ENCODE measurements at regions not wholly inside any gene's neighbourhood (a gene's known extent, or its start where the extent isn't known, plus 50 kb on each side); places are given as distances from the start of the nearest gene placed in this dataset.

DNA sequence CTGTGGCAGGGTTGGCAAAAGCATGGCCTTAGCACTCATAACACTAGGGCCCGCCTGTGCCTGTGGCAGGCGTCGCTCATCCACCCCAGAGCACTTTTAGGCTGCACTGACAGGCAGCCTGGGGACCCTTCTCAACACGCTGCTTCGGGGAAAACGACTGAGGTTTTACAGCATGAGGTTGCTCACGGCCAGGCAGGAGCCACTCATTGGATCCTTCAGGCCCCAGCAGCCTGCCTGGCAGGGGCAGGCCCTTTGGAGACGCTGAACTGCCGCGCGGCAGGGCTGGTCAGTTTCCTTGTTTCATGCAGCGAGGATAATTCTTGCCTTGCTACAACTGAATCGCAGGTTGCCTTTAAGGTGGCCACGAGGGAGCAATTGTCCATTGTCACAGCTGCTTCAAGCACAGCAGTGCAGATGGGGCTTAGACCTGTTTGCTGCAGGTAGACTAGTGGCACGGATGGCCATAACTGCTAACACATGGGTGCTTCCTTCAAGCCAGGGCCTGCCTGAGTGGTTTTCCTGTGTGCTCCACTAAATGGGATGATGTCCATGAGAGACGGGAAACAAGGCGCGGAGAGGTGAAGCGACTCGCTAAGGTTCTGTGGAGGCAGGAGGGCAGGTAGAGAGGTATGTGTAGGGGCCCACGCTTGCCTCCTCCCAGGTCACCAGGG is 49.9 kb upstream of the HS6ST1 start:
- DNase-seq: no peak

- DNase-seq: no peak
These were observed 50.5 kb upstream of the HS6ST1 start for GRCh38 chr2:128369108-128369555.

- no peak for DNase-seq
These were observed 51.2 kb upstream of the HS6ST1 start for GRCh38 chr2:128369602-128370467.

DNA sequence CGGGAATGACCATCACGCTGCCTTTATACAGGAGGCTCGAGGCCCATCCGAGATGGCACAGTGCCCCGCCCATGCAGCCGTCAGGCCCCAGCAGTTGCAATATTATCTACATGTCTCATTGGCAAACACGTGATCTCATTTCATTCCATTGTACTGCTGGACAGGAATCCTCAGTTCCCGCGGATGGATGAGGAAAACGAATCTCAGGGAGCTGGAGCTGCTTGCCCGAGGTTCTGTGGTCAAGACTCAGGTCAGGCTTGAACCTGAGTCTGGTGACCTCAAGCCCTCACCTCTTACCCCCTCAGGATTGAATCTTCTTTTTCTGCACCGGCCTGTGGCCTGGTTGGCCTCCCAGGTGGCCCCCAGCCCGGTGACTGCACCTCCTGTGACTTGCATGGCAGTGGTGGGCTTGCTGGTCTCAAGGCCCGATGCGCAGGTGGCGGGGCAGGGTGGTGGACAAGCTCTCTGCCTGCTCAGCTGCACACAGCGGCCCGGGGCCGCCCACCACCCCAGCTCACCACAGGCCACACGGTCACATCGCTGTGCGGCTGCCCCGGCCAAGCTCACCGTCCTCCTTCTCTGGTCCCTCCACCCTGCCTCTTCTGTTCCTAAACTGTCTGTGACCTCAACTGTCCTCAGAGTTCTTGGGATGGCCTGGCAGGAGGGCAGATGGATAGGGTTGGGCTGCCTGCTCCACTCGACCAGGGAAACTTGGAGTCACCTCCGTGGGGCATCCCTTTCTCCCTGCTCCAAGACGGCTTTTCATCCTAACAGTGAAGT is 52.0 kb upstream of the HS6ST1 start:
- DNase-seq: no peak

- DNase-seq: no peak
These were observed 52.6 kb upstream of the HS6ST1 start for GRCh38 chr2:128371248-128371630.

- no peak for DNase-seq
These were observed 53.1 kb upstream of the HS6ST1 start for GRCh38 chr2:128371648-128372345.

GRCh38 chr2:128372621-128373341 is 54.1 kb upstream of the HS6ST1 start:
- no peak for DNase-seq

DNA sequence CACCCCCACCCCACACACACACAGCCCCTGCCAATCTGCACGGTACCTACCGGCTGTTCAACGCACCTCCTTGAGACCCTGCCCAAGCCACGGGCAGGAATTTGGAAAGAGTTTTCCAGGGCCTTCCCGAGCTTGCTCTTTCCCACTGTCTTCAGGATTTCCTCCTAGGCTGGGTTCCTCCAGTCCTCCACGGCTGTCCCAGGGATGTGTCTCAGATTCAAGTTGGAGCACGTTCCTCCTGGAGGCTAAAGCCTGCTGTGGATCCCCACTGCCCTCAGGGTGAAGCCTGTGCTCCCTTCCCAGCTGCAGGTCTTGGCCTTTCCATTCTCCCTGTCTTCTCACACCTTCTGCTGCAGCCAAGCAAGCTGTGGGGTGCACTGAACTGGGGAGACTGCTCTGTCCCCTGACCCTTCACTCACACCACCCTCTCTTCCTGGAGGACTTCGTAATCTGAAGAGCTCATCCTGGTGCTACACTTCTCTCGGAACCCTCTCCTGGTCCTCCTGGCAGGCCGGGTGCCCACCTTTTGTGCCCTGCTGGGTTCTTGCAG is 54.9 kb upstream of the HS6ST1 start:
- DNase-seq: no peak

- no peak for DNase-seq
These were observed 55.5 kb upstream of the HS6ST1 start for GRCh38 chr2:128374001-128374710.

DNA sequence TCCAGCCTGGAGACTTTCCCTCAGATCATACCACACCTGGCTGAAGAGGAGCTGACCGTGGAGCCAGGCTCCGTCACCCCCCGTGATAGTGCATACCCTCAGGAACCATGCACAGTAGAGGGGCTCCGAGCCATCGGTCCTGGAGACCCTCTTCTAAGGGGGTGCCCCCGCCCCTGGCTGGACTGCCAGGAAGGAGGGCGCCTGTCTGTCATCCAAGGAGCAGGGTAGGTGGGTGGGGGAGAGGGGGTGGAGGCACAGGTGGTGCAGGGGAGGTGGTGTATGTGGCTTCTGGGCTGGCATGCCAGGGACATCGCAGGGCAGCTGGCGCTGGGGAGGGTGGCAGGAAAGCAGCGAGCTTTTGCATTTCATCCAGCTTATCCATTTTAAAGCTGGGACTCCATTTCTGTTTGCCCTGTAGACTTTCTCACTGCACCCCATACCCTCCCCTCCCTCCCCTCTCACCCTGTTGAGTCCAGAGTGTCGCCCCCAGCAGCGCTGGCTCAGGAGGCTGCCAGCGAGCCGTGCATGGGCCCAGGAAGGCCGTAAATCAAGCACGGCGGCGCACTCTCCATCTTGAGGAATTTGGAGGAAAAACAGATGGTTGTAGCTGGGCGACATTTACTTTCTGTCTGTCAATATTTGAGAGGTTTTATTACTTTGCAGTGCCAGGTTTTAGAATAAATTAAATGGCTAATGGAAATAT is 56.2 kb upstream of the HS6ST1 start:
- DNase-seq: no peak

DNA sequence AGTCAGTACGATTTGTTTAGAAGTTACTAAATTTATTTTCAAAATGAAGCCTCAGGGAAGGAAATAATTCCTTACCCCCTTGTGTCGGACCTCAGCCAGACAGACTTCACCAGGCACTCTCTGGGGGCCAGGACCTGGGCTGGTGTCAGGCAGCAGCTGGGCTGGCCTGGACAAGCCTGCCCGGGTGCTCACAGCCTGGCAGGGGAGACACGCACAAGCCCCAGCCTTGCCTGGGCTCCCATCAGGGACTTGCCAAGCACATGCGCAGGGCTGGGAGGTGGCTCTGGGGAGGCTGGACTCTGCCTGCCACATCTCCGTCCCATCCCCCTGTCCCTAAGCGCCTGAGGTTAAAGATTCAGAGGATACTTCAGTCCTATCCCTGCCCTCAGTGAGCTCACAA is 56.8 kb upstream of the HS6ST1 start:
- DNase-seq: no peak

DNA sequence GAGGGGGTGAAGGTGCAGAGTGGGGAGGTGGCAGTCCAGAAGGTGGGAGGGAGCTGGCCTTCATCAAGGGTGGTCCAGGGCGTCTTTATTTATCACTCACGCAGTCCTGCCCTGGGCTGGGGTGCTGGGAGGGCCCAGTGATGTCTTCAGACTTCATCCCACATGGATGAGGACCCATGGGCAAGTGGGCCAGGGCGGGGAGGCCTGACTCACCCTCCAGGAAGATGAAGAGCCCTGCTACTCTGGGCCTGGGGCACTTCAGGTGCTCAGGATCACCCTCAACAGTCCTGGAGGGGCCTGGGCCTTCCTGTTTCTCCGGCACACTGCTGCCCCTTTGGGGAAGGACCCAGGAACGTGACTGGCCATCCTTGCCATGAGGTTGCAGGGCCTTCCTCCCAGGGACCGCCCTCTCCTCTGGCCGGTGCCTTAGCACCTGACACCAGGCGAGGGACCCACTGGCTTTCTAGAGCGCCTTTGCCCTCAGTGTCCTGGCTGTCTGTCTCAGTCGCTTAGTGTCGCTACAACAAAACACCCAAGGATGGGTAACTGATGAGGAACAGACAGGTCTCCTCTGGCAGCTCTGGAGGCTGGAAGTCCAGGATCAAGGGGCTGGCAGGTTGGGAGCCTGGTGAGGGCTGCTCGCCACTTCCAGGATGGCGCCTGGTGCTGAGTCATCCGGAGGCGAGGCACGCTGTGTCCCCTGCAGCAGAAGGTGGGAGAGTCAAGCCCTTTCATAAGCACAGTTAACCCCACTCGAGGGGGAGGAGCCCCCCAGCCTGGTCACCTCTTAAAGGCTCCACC is 57.8 kb upstream of the HS6ST1 start:
- DNase-seq: no peak

DNA sequence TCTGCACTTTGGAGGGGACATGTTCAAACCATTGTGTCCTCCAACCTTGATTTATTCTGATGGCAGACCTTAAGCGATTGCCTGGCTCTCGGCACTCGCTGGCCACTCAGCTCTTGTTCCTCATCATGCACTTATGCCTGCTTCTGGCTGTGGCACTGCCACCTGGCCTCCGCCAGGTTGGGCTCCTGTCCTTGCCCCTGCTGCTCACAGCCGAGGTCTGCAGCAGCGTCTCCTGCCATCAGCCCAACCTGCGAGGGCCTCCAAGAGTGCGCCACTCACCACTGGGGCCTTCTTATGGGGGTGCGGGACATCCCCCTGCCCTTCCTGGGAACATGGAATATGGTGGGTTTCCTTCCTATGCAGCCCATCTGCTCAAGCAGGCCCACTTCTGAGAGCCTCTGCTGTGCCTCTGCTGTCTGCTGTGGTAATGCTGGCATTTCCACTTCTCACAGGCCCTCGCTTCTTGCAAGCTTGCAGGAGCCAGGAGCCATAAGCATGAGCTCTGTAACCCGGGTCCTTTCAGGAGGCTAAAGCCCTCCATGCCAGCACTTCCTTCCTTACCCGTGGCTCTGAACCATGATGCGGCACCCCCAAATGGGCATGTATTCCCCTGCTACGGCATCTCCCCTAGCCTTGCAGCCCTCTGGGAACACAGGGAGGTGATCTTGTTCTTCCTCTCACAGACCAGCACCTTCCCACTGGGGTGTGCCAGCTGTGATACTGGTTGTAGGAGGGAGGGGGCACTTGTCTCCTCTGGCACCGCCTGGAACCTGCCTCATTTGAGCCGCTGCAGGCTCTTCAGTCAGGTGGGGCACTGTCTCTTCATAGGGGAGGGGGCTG is 58.6 kb upstream of the HS6ST1 start:
- no peak for DNase-seq

DNA sequence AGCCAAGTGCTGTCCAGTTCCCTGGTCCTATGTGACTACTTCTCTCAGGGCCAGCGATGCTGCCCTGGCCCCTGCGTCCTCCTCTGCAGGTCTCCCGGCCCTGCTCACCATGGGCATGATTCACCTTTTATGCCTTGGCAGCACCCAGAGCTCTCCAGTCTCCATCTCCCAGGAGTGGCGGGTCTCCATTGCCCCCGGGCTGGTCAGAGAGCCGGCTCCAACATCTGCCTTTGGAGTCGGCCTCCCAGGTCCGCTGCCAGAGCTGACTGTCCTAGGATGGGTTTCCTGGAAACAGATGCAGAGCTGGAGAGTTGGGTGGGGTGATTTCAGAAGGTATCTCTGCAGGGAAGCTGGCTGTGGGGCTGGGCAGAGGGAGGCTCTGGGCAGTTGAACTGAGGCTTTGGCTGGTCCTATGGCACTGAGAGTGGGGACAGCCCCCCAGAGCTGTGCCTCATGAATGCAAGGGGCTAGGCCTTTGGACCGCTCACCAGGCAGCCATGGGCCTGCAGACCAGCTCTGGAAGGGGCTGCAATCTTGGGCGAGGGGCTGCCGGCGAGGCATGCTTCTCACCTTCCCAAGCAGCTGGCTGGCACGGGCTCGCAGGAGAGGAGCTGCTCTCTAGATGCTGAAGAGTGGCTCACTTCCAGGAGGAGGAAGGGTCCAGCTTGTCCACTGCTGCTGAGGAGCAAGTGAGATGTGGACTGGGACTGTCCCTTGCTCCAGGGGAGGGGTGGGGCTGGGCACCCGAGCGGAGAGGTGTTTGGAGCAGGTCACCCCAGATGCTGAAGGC is 59.8 kb upstream of the HS6ST1 start:
- no peak for DNase-seq

DNA sequence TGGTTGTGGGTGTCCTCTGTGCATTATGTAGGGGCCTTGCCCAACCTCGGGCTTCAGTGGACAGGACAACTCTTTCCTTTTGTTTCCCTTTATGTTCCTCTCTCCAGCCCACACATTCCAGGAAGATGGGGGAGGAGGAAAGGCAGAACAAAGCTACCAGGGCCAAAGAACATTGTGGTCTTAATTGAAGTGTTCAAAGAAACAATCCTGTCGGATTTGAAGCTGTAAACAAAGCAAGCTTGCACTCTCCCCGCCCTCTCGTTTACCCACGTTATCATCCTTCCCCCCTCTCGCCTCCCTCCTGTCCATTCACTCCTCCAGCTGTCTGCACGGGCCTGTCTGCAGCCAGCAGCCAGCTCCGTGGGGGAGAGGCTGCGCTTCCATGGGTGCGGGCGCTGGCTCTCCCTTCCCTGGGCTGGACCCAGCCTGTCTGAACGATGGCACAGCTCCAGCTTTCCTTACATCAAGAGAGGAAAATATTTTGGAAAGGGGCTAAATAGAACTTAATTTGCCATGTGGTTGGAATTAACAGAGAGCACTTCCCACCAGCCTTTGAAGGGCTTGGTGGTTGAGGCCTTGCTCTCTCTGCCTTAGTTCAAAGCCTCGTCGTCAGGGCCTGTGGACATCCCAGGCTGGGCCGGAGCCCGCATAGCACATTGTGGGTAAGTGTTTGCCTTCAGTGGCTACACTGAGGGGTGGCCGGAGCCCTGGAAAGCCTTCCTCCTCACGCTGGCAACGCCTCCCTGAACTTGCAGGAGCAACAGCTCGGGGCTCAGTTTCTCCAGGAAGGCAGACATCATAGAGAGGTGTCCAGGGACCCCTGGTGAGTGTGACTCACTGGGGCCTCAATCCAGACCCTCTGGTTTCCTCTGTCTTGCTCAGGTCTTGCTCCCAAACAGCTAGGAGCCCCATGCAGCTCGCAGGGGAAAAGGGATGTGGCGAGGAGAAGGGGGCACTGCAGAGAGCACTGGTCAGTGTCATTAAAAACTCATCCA is 60.6 kb upstream of the HS6ST1 start:
- DNase-seq: no peak

DNA sequence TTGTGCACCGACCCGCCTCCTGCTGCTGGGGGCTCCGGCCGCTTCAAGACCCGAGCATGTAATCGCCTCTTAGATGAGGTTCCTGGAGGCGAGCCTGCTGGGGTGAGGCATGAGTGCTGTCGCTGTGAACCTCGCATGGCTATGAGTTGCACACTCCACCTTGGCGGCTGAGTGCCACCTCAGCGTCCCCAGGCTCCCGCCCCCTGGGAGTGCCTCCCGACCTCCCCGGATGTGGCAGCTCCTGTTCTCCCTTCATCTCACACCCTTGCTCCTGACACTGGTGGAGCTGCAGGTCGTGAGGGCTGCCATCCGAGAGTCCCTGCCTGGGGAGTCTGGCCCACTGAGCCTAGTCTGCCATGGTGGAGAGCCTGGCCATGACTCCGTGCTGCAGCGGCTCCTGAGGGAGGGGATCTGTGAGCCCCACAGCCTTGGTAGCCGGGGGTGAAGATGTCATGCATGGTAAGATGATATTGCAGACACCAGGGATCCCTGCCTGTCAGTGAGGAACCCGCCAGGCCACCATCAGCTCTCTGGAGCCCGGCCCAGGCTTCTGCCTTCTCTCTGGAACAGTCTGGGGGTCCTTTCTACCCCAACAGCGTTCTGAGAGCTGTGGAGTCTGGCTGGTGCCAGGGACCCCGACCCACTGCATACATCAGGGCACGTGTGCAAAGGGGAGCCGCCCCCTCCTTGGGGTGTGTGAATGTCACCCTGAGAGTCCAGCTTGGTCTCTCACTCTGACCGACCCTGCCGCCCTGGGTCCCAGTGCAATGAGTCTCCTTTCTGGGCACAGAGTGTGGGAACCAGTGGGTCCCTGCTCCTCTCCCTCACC is 61.6 kb upstream of the HS6ST1 start:
- no peak for DNase-seq
